ENCODE measurements at regions not wholly inside any gene's neighbourhood (a gene's known extent, or its start where the extent isn't known, plus 50 kb on each side); places are given as distances from the start of the nearest gene placed in this dataset.

GRCh38 chr14:45400950-45401640 is 148.1 kb upstream of the MIS18BP1 start:
- DNase-seq (ENCODE audit: low spot score), result no peak
- Histone ChIP-seq H3K9me3 (ENCODE audit: low read depth) (no peaks in the 10 kb centered on the region), H4K20me1 (ENCODE audit: insufficient read depth, poor library complexity, severe bottlenecking) (no peaks in the 10 kb centered on the region), H3K9me2 (replicated peaks; ENCODE audit: insufficient read depth) (no peaks in the 10 kb centered on the region), H3K4me2 (no peak overlapping the region), H3K4me1 (ENCODE audit: insufficient read depth) (no peaks in the 10 kb centered on the region), H3K27me3 (no peaks in the 10 kb centered on the region), H3K36me3 (replicated peaks; ENCODE audit: insufficient read depth, low read depth) (no peaks in the 10 kb centered on the region), H2AFZ (no peak overlapping the region), H3K79me2 (no peaks in the 10 kb centered on the region), H3K4me3 (no peak overlapping the region), H3K27ac (no peak overlapping the region)
- 54% methylated on average over 4 of the region's 4 CpGs for WGBS (ENCODE audit: low lambda C conversion rate, missing lambda C conversion rate)
- TF ChIP-seq EZH2 (IDR thresholded peaks at IDR 0.05; ENCODE audit: borderline replicate concordance), result no peak
- no peak for TF ChIP-seq CTCF (IDR thresholded peaks at IDR 0.05; ENCODE audit: poor library complexity)
- TF ChIP-seq EZH2phosphoT487 (IDR thresholded peaks at IDR 0.05; ENCODE audit: low read depth, severe bottlenecking, unreplicated experiment), result no peak

- Histone ChIP-seq H3K27me3 (no peaks in the 10 kb centered on the region), H3K9me3 (ENCODE audit: low read depth) (no peaks in the 10 kb centered on the region), H2AFZ (no peak overlapping the region), H3K4me1 (ENCODE audit: insufficient read depth) (no peaks in the 10 kb centered on the region), H3K79me2 (no peaks in the 10 kb centered on the region), H3K27ac (no peak overlapping the region), H4K20me1 (ENCODE audit: insufficient read depth, poor library complexity, severe bottlenecking) (no peaks in the 10 kb centered on the region), H3K4me2 (no peak overlapping the region), H3K4me3 (no peak overlapping the region), H3K36me3 (replicated peaks; ENCODE audit: insufficient read depth, low read depth) (no peaks in the 10 kb centered on the region), H3K9me2 (replicated peaks; ENCODE audit: insufficient read depth) (no peaks in the 10 kb centered on the region)
- no peak for TF ChIP-seq EZH2phosphoT487 (IDR thresholded peaks at IDR 0.05; ENCODE audit: low read depth, severe bottlenecking, unreplicated experiment)
- no peak for TF ChIP-seq EZH2 (IDR thresholded peaks at IDR 0.05; ENCODE audit: borderline replicate concordance)
- TF ChIP-seq CTCF (IDR thresholded peaks at IDR 0.05; ENCODE audit: poor library complexity), result no peak
- no peak for DNase-seq (ENCODE audit: low spot score)
- 55% methylated on average over 1 of the region's 1 CpG for WGBS (ENCODE audit: low lambda C conversion rate, missing lambda C conversion rate)
Measured at GRCh38 chr14:45400509-45400908, 147.5 kb upstream of the MIS18BP1 start.

- no peak for DNase-seq (ENCODE audit: low spot score)
- TF ChIP-seq CTCF (IDR thresholded peaks at IDR 0.05; ENCODE audit: poor library complexity) (no peak), EZH2phosphoT487 (IDR thresholded peaks at IDR 0.05; ENCODE audit: low read depth, severe bottlenecking, unreplicated experiment) (no peak), EZH2 (IDR thresholded peaks at IDR 0.05; ENCODE audit: borderline replicate concordance) (no peak)
- Histone ChIP-seq H2AFZ (no peak overlapping the region), H3K9me2 (replicated peaks; ENCODE audit: insufficient read depth) (no peaks in the 10 kb centered on the region), H3K27ac (no peak overlapping the region), H3K4me1 (ENCODE audit: insufficient read depth) (no peaks in the 10 kb centered on the region), H3K27me3 (no peaks in the 10 kb centered on the region), H3K36me3 (replicated peaks; ENCODE audit: insufficient read depth, low read depth) (no peaks in the 10 kb centered on the region), H3K79me2 (no peaks in the 10 kb centered on the region), H4K20me1 (ENCODE audit: insufficient read depth, poor library complexity, severe bottlenecking) (no peaks in the 10 kb centered on the region), H3K9me3 (ENCODE audit: low read depth) (no peaks in the 10 kb centered on the region), H3K4me3 (no peak overlapping the region), H3K4me2 (no peak overlapping the region)
- 49% methylated on average over 2 of the region's 2 CpGs for WGBS (ENCODE audit: low lambda C conversion rate, missing lambda C conversion rate)
Measured at GRCh38 chr14:45381091-45381490, 128.1 kb upstream of the MIS18BP1 start.
